H9 (cell line): ENCODE measurements at regions not wholly inside any gene's neighbourhood (a gene's known extent, or its start where the extent isn't known, plus 50 kb on each side); places are given as distances from the start of the nearest gene placed in this dataset.

ENCODE experiments used
- DNase-seq: peaks from one replicate; pipeline ENCODE4 v3.0.0-alpha.2; 2017
- H2AFZ ChIP-seq: one replicate; pipeline ENCODE4 v1.6.1; 2013; ENCODE audit warnings: mild to moderate bottlenecking, low read length, control low read depth, moderate library complexity
- H2AK5ac ChIP-seq: 2 replicates; pipeline ENCODE4 v1.6.1; 2013; ENCODE audit warnings: low read length, control low read depth, mixed read lengths; ENCODE audit not compliant: insufficient read length
- H2BK120ac ChIP-seq: one replicate; pipeline ENCODE4 v1.6.1; 2013; ENCODE audit warnings: low read depth, mild to moderate bottlenecking, low read length, control low read depth, inconsistent platforms; ENCODE audit not compliant: poor library complexity, severe bottlenecking
- H2BK12ac ChIP-seq: 2 replicates; pipeline ENCODE4 v1.6.1; 2013; ENCODE audit warnings: low read length, control low read depth, mixed read lengths, low read depth; ENCODE audit not compliant: insufficient read length
- H2BK15ac ChIP-seq: 2 replicates; pipeline ENCODE4 v1.6.1; 2013; ENCODE audit warnings: low read depth, low read length, control low read depth
- H2BK20ac ChIP-seq: one replicate; pipeline ENCODE4 v1.6.1; 2013; ENCODE audit warnings: low read depth, mild to moderate bottlenecking, low read length, control low read depth, inconsistent platforms; ENCODE audit not compliant: poor library complexity, severe bottlenecking
- H2BK5ac ChIP-seq: 2 replicates; pipeline ENCODE4 v1.6.1; 2013; ENCODE audit warnings: low read length, control low read depth, mixed read lengths; ENCODE audit not compliant: insufficient read length
- H3K14ac ChIP-seq: 2 replicates; pipeline ENCODE4 v1.6.1; 2013; ENCODE audit warnings: low read length, control low read depth; ENCODE audit not compliant: insufficient read depth
- H3K18ac ChIP-seq: 2 replicates; pipeline ENCODE4 v1.6.1; 2013; ENCODE audit warnings: low read depth, mild to moderate bottlenecking, mixed read lengths, low read length, control low read depth; ENCODE audit not compliant: insufficient read length
- H3K23ac ChIP-seq: 2 replicates; pipeline ENCODE4 v1.6.1; 2013; ENCODE audit warnings: low read length, control low read depth, mixed read lengths, low read depth; ENCODE audit not compliant: insufficient read length
- H3K23me2 ChIP-seq: 2 replicates; pipeline ENCODE4 v1.6.1; 2013; ENCODE audit warnings: low read depth, mild to moderate bottlenecking, mixed read lengths, low read length, control low read depth; ENCODE audit not compliant: insufficient read length, poor library complexity, severe bottlenecking
- H3K27ac ChIP-seq: 2 replicates; pipeline ENCODE4 v1.5.1; 2013; ENCODE audit warnings: low read length, control low read depth, mixed read lengths, low read depth; ENCODE audit not compliant: insufficient read length
- H3K27me3 ChIP-seq: 2 replicates; pipeline ENCODE4 v1.6.1; 2013; ENCODE audit warnings: low read length, control low read depth, inconsistent platforms; ENCODE audit not compliant: insufficient read depth
- H3K4ac ChIP-seq: 2 replicates; pipeline ENCODE4 v1.6.1; 2013; ENCODE audit warnings: low read depth, mild to moderate bottlenecking, control low read depth, inconsistent platforms, low read length, moderate library complexity
- H3K4me1 ChIP-seq: 2 replicates; pipeline ENCODE4 v1.6.1; 2013; ENCODE audit warnings: low read length, control low read depth, inconsistent platforms; ENCODE audit not compliant: insufficient read depth
- H3K4me2 ChIP-seq: 2 replicates; pipeline ENCODE4 v1.6.1; 2013; ENCODE audit warnings: low read length, control low read depth, mixed read lengths; ENCODE audit not compliant: insufficient read length, insufficient read depth
- H3K56ac ChIP-seq: 2 replicates; pipeline ENCODE4 v1.6.1; 2013; ENCODE audit warnings: low read depth, mild to moderate bottlenecking, mixed read lengths, low read length, control low read depth; ENCODE audit not compliant: insufficient read length
- H3K79me1 ChIP-seq: 2 replicates; pipeline ENCODE4 v1.6.1; 2013; ENCODE audit warnings: low read depth, mild to moderate bottlenecking, moderate library complexity, low read length, control low read depth, inconsistent platforms; ENCODE audit not compliant: insufficient read depth, poor library complexity, severe bottlenecking
- H3K79me2 ChIP-seq: 2 replicates; pipeline ENCODE4 v1.6.1; 2013; ENCODE audit warnings: low read length, control low read depth, inconsistent platforms; ENCODE audit not compliant: insufficient read depth
- H3K9ac ChIP-seq: 2 replicates; pipeline ENCODE4 v1.6.1; 2013; ENCODE audit warnings: low read length, control low read depth, mixed read lengths; ENCODE audit not compliant: insufficient read length; ENCODE audit errors: extremely low read depth
- H3K9me3 ChIP-seq: one replicate; pipeline ENCODE4 v1.6.1; 2013; ENCODE audit warnings: low read depth, low read length, inconsistent platforms; ENCODE audit not compliant: control insufficient read depth
- H3T11ph ChIP-seq: one replicate; pipeline ENCODE4 v1.6.1; 2013; ENCODE audit warnings: mild to moderate bottlenecking, low read length, control low read depth, inconsistent platforms
- H4K20me1 ChIP-seq: one replicate; pipeline ENCODE4 v1.6.1; 2013; ENCODE audit not compliant: control insufficient read depth, insufficient read length, insufficient read depth
- H4K5ac ChIP-seq: 2 replicates; pipeline ENCODE4 v1.6.1; 2013; ENCODE audit warnings: low read depth, mild to moderate bottlenecking, mixed read lengths, low read length, control low read depth; ENCODE audit not compliant: insufficient read length
- H4K8ac ChIP-seq: replicated peaks from 2 replicates; pipeline ENCODE4 v1.6.1; 2013; ENCODE audit warnings: low read length, control low read depth, mixed read lengths, low read depth; ENCODE audit not compliant: insufficient read length
- H4K91ac ChIP-seq: 2 replicates; pipeline ENCODE4 v1.6.1; 2013; ENCODE audit warnings: low read depth, mild to moderate bottlenecking, moderate library complexity, mixed read lengths, low read length, control low read depth; ENCODE audit not compliant: insufficient read length
- H3K27ac Mint-ChIP-seq, 3 experiments: 2 replicates in 2 of 3; 3 replicates in 1 of 3; pipeline ENCODE4 v1.8.0; 2020 to 2021; ENCODE audit warnings: mixed read lengths in 3 of 3, mild to moderate bottlenecking in 1 of 3, moderate library complexity in 1 of 3
- H3K27me3 Mint-ChIP-seq: 2 replicates; pipeline ENCODE4 v1.8.0; 2021; ENCODE audit warnings: low read depth, mild to moderate bottlenecking, moderate library complexity, mixed read lengths
- H3K36me3 Mint-ChIP-seq, 3 experiments: 2 replicates in 2 of 3; 3 replicates in 1 of 3; pipeline ENCODE4 v1.8.0; 2020 to 2021; ENCODE audit warnings: low read depth in 3 of 3, mixed read lengths in 3 of 3; ENCODE audit not compliant: insufficient read depth in 1 of 3
- H3K4me1 Mint-ChIP-seq, 2 experiments: 2 replicates each; pipeline ENCODE4 v1.8.0; 2020; ENCODE audit warnings: mixed read lengths in 2 of 2
- H3K4me3 Mint-ChIP-seq, 2 experiments: 2 replicates in 1 of 2; 3 replicates in 1 of 2; pipeline ENCODE4 v1.8.0; 2020 to 2021; ENCODE audit warnings: mild to moderate bottlenecking in 2 of 2, mixed read lengths in 2 of 2, moderate library complexity in 1 of 2
- H3K9me3 Mint-ChIP-seq, 2 experiments: 2 replicates in 1 of 2; 3 replicates in 1 of 2; pipeline ENCODE4 v1.8.0; 2020; ENCODE audit warnings: mild to moderate bottlenecking in 2 of 2, mixed read lengths in 2 of 2, moderate library complexity in 1 of 2
- CTCF ChIP-seq: fragments of 200-600 bp; sonication (generic); conservative IDR thresholded peaks from 3 replicates; pipeline ENCODE4 v1.8.0; 2021; ENCODE audit warnings: antibody characterized with exemption, mild to moderate bottlenecking
- WGBS: extraction: QIAGEN DNeasy Blood & Tissue Kit; methylation state at CpG from one replicate; pipeline ENCODE4 v1.1.7; 2013; ENCODE audit warnings: missing lambda C conversion rate, low lambda C conversion rate, mixed read lengths; ENCODE audit not compliant: insufficient read length; ENCODE audit errors: extremely low coverage; 5-methylcytosine and 5-hydroxymethylcytosine counted together

GRCh38 chr13:112253631-112254030, 122.5 kb upstream of the SPACA7 start:
- Histone ChIP-seq H2BK20ac (no peak overlapping the region), H3T11ph (no peak overlapping the region), H3K9ac (no peak overlapping the region), H4K5ac (no peak overlapping the region), H2BK5ac (no peak overlapping the region), H3K9me3 (no peaks in the 10 kb centered on the region), H3K14ac (no peak overlapping the region), H3K4me2 (no peak overlapping the region), H3K4ac (no peak overlapping the region), H3K18ac (no peak overlapping the region), H3K56ac (no peak overlapping the region), H2AFZ (no peak overlapping the region), H3K79me2 (no peaks in the 10 kb centered on the region), H3K23me2 (no peaks in the 10 kb centered on the region), H2AK5ac (no peak overlapping the region), H2BK12ac (no peak overlapping the region), H2BK15ac (no peak overlapping the region), H2BK120ac (no peak overlapping the region), H3K27ac (no peak overlapping the region), H4K8ac (no peak overlapping the region), H3K4me1 (no peaks in the 10 kb centered on the region), H3K23ac (no peak overlapping the region), H3K79me1 (no peaks in the 10 kb centered on the region), H3K27me3 (no peaks in the 10 kb centered on the region; the same call in 1 of the 2 replicates), H4K91ac (no peak overlapping the region), H4K20me1 (no peaks in the 10 kb centered on the region)
- Mint-ChIP-seq H3K36me3 (no peaks in the 10 kb centered on the region), H3K4me3 (no peak overlapping the region), H3K27me3 (peaks cover 40% of the 10 kb centered on the region), H3K27ac (no peak overlapping the region), H3K9me3 (no peaks in the 10 kb centered on the region), H3K4me1 (peaks cover under 1 to 9% of the 10 kb centered on the region in 2 experiments; a peak in 3 of 4 replicates)
- no peak for TF ChIP-seq CTCF
- no CpG with 5 or more reads among the region's 17 CpGs for WGBS
- DNase-seq = no peak
